ENCODE measurements at regions not wholly inside any gene's neighbourhood (a gene's known extent, or its start where the extent isn't known, plus 50 kb on each side); places are given as distances from the start of the nearest gene placed in this dataset.

DNA sequence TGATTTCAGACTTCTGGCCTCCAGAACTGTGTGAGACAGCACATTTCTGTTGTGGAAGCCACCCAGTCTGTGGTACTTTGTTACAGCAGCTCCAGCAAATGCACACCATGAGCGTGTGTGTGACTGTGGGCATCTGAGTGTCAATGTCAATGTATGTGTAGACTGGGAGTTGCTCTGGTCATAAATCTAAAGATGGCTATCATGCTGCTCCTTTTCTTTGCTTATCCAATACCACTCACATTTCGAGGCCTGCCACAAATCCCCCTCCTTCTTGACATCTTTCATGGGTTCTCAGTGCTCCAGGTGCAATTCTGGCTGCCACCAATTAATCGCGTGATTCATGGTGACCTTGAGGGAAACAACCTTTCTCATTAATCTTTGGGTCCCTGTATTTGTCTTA lies 141.2 kb downstream of the RWDD3 start:
- TF ChIP-seq POLR2A (IDR thresholded peaks at IDR 0.05; ENCODE audit: insufficient read depth in 1 of 2, low read depth in 2 of 2, low read length in 2 of 2) (no peak), RBFOX2 (IDR thresholded peaks at IDR 0.05; ENCODE audit: low read depth, low read length) (no peak), ZNF546 (CRISPR knock-in tag; conservative IDR thresholded peaks at IDR 0.05) (no peak), TAF1 (CRISPR knock-in tag; IDR thresholded peaks at IDR 0.05) (no peak), ZNF724P (CRISPR knock-in tag; IDR thresholded peaks at IDR 0.05; ENCODE audit: borderline replicate concordance) (no peak)
- TF ChIP-seq, protein P1, sequence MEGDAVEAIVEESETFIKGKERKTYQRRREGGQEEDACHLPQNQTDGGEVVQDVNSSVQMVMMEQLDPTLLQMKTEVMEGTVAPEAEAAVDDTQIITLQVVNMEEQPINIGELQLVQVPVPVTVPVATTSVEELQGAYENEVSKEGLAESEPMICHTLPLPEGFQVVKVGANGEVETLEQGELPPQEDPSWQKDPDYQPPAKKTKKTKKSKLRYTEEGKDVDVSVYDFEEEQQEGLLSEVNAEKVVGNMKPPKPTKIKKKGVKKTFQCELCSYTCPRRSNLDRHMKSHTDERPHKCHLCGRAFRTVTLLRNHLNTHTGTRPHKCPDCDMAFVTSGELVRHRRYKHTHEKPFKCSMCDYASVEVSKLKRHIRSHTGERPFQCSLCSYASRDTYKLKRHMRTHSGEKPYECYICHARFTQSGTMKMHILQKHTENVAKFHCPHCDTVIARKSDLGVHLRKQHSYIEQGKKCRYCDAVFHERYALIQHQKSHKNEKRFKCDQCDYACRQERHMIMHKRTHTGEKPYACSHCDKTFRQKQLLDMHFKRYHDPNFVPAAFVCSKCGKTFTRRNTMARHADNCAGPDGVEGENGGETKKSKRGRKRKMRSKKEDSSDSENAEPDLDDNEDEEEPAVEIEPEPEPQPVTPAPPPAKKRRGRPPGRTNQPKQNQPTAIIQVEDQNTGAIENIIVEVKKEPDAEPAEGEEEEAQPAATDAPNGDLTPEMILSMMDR (CRISPR knock-in tag; IDR thresholded peaks at IDR 0.05): no peak
- TF ChIP-seq, protein P2, sequence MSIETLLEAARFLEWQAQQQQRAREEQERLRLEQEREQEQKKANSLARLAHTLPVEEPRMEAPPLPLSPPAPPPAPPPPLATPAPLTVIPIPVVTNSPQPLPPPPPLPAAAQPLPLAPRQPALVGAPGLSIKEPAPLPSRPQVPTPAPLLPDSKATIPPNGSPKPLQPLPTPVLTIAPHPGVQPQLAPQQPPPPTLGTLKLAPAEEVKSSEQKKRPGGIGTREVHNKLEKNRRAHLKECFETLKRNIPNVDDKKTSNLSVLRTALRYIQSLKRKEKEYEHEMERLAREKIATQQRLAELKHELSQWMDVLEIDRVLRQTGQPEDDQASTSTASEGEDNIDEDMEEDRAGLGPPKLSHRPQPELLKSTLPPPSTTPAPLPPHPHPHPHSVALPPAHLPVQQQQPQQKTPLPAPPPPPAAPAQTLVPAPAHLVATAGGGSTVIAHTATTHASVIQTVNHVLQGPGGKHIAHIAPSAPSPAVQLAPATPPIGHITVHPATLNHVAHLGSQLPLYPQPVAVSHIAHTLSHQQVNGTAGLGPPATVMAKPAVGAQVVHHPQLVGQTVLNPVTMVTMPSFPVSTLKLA (IDR thresholded peaks at IDR 0.05): no peak
- TF ChIP-seq, protein P3, sequence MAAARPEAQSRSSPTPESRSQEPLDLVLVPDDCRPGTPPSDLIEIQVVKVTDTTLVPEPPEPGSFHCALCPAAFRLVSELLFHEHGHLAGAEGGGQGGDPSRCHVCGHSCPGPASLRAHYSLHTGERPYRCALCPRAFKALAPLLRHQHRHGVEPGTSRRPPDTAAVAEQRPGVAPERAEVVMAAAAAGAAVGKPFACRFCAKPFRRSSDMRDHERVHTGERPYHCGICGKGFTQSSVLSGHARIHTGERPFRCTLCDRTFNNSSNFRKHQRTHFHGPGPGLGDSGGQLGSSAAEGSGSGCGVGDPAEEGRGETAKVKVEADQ (CRISPR knock-in tag; IDR thresholded peaks at IDR 0.05; ENCODE audit: borderline replicate concordance): no peak
- TF ChIP-seq, protein P4, sequence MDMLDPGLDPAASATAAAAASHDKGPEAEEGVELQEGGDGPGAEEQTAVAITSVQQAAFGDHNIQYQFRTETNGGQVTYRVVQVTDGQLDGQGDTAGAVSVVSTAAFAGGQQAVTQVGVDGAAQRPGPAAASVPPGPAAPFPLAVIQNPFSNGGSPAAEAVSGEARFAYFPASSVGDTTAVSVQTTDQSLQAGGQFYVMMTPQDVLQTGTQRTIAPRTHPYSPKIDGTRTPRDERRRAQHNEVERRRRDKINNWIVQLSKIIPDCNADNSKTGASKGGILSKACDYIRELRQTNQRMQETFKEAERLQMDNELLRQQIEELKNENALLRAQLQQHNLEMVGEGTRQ (IDR thresholded peaks at IDR 0.05; ENCODE audit: low read depth, low read length): no peak
- TF ChIP-seq, protein P4 (CRISPR knock-in tag; IDR thresholded peaks at IDR 0.05; ENCODE audit: borderline replicate concordance): no peak
- TF ChIP-seq, protein P5, sequence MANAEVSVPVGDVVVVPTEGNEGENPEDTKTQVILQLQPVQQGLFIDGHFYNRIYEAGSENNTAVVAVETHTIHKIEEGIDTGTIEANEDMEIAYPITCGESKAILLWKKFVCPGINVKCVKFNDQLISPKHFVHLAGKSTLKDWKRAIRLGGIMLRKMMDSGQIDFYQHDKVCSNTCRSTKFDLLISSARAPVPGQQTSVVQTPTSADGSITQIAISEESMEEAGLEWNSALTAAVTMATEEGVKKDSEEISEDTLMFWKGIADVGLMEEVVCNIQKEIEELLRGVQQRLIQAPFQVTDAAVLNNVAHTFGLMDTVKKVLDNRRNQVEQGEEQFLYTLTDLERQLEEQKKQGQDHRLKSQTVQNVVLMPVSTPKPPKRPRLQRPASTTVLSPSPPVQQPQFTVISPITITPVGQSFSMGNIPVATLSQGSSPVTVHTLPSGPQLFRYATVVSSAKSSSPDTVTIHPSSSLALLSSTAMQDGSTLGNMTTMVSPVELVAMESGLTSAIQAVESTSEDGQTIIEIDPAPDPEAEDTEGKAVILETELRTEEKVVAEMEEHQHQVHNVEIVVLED (CRISPR knock-in tag; IDR thresholded peaks at IDR 0.05; ENCODE audit: borderline replicate concordance): no peak
- TF ChIP-seq, protein P6, sequence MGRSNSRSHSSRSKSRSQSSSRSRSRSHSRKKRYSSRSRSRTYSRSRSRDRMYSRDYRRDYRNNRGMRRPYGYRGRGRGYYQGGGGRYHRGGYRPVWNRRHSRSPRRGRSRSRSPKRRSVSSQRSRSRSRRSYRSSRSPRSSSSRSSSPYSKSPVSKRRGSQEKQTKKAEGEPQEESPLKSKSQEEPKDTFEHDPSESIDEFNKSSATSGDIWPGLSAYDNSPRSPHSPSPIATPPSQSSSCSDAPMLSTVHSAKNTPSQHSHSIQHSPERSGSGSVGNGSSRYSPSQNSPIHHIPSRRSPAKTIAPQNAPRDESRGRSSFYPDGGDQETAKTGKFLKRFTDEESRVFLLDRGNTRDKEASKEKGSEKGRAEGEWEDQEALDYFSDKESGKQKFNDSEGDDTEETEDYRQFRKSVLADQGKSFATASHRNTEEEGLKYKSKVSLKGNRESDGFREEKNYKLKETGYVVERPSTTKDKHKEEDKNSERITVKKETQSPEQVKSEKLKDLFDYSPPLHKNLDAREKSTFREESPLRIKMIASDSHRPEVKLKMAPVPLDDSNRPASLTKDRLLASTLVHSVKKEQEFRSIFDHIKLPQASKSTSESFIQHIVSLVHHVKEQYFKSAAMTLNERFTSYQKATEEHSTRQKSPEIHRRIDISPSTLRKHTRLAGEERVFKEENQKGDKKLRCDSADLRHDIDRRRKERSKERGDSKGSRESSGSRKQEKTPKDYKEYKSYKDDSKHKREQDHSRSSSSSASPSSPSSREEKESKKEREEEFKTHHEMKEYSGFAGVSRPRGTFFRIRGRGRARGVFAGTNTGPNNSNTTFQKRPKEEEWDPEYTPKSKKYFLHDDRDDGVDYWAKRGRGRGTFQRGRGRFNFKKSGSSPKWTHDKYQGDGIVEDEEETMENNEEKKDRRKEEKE (IDR thresholded peaks at IDR 0.05): no peak
